ENCODE measurements at regions not wholly inside any gene's neighbourhood (a gene's known extent, or its start where the extent isn't known, plus 50 kb on each side); places are given as distances from the start of the nearest gene placed in this dataset.

- H3K4me3 ChIP-seq (ENCODE audit: low read depth, low read length): no peak overlapping the region
- no peak for DNase-seq (ENCODE audit: low read depth)
- no peak for TF ChIP-seq CTCF (conservative IDR thresholded peaks at IDR 0.05; ENCODE audit: low read depth, low read length)
Observed at GRCh38 chr1:65510961-65511360, 90.5 kb downstream of the LEPR start.

GRCh38 chr1:65512383-65512782, 91.9 kb downstream of the LEPR start:
- no peak for DNase-seq (ENCODE audit: low read depth)
- no peak for TF ChIP-seq CTCF (conservative IDR thresholded peaks at IDR 0.05; ENCODE audit: low read depth, low read length)
- no peak overlapping the region for H3K4me3 ChIP-seq (ENCODE audit: low read depth, low read length)

GRCh38 chr1:65512967-65513780, 92.7 kb downstream of the LEPR start:
- TF ChIP-seq CTCF (conservative IDR thresholded peaks at IDR 0.05; ENCODE audit: low read depth, low read length): no peak
- H3K4me3 ChIP-seq (ENCODE audit: low read depth, low read length): no peak overlapping the region
- DNase-seq (ENCODE audit: low read depth): no peak

GRCh38 chr1:65514041-65514440, 93.6 kb downstream of the LEPR start:
- no peak overlapping the region for H3K4me3 ChIP-seq (ENCODE audit: low read depth, low read length)
- no peak for TF ChIP-seq CTCF (conservative IDR thresholded peaks at IDR 0.05; ENCODE audit: low read depth, low read length)
- DNase-seq (ENCODE audit: low read depth): no peak

DNA sequence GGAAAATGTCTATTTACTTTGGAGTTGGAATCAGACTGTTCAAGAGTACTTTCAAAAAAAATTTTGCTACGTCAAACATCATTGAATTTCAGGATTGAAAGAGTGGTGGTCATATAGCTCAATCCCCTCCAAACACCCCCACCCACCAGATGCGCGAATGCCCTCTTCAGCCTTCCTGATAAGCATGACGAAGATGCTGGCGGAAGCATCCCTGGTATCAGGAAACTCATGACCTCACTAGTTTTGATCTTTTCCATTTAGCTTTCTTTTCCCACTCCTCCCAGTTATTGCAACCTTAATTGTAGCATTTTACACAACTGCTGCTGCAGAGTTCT, 104.4 kb downstream of the LEPR start:
- H3K4me3 ChIP-seq (ENCODE audit: low read depth, low read length): peak overlapping the region; percentile 47
- TF ChIP-seq CTCF (conservative IDR thresholded peaks at IDR 0.05; ENCODE audit: low read depth, low read length): no peak
- DNase-seq (ENCODE audit: low read depth): no peak

GRCh38 chr1:65525266-65526048, 105.0 kb downstream of the LEPR start:
- no peak for TF ChIP-seq CTCF (conservative IDR thresholded peaks at IDR 0.05; ENCODE audit: low read depth, low read length)
- peak overlapping the region; percentile 47 for H3K4me3 ChIP-seq (ENCODE audit: low read depth, low read length)
- DNase-seq (ENCODE audit: low read depth): no peak

All from epithelial cell of proximal tubule (primary cell).